Neutrophil (primary cell): ENCODE measurements at regions not wholly inside any gene's neighbourhood (a gene's known extent, or its start where the extent isn't known, plus 50 kb on each side); places are given as distances from the start of the nearest gene placed in this dataset.

Source experiments
- H3K27ac ChIP-seq: fragments of 200-600 bp; sonication (generic); 2 replicates; pipeline ENCODE4 v1.5.1; 2016; ENCODE audit warnings: mild to moderate bottlenecking, moderate library complexity
- H3K27me3 ChIP-seq: fragments of 200-600 bp; sonication (generic); 2 replicates; pipeline ENCODE4 v1.6.0; 2016; ENCODE audit warnings: mild to moderate bottlenecking
- H3K36me3 ChIP-seq: fragments of 200-600 bp; sonication (generic); 2 replicates; pipeline ENCODE4 v1.5.1; 2017
- H3K4me1 ChIP-seq, 2 experiments: fragments of 200-600 bp in 1 of 2; sonication (generic) in 1 of 2; 1 replicate in 1 of 2; 2 replicates in 1 of 2; pipeline versions ENCODE4 v1.5.1 to v1.6.1; 2013 to 2016; ENCODE audit warnings: low read depth in 1 of 2, low read length in 1 of 2, mild to moderate bottlenecking in 1 of 2, moderate library complexity in 1 of 2; ENCODE audit not compliant: control insufficient read depth in 1 of 2, insufficient read depth in 1 of 2
- H3K4me3 ChIP-seq, 2 experiments: fragments of 200-600 bp in 1 of 2; sonication (generic) in 1 of 2; 1 replicate in 1 of 2; 2 replicates in 1 of 2; pipeline ENCODE4 v1.5.1; 2013 to 2016; ENCODE audit warnings: low read depth in 1 of 2, low read length in 1 of 2, mild to moderate bottlenecking in 1 of 2, moderate library complexity in 1 of 2
- H3K9me3 ChIP-seq: fragments of 200-600 bp; sonication (generic); 2 replicates; pipeline ENCODE4 v1.5.1; 2016
- CTCF ChIP-seq: fragments of 200-600 bp; sonication (generic); IDR thresholded peaks from 2 replicates; pipeline ENCODE4 v1.5.1; 2016; ENCODE audit warnings: antibody characterized with exemption

- no peaks in the 10 kb centered on the region for H3K9me3 ChIP-seq
- H3K27ac ChIP-seq, result no peak overlapping the region
- no peak overlapping the region for H3K4me3 ChIP-seq
- H3K4me1 ChIP-seq, result no peaks in the 10 kb centered on the region
- no peaks in the 10 kb centered on the region for H3K27me3 ChIP-seq
- no peaks in the 10 kb centered on the region for H3K36me3 ChIP-seq
- no peak for TF ChIP-seq CTCF
Measured at GRCh38 chr16:10309271-10309932, 76.5 kb upstream of the ATF7IP2 start.

- no peak overlapping the region for H3K27ac ChIP-seq
- no peaks in the 10 kb centered on the region for H3K9me3 ChIP-seq
- no peak overlapping the region for H3K4me3 ChIP-seq
- no peaks in the 10 kb centered on the region for H3K4me1 ChIP-seq
- no peaks in the 10 kb centered on the region for H3K27me3 ChIP-seq
- no peak for TF ChIP-seq CTCF
- H3K36me3 ChIP-seq, result no peaks in the 10 kb centered on the region
Measured at GRCh38 chr16:10312008-10312407, 73.9 kb upstream of the ATF7IP2 start.

- no peaks in the 10 kb centered on the region for H3K27me3 ChIP-seq
- no peak overlapping the region for H3K4me3 ChIP-seq
- H3K4me1 ChIP-seq, result no peaks in the 10 kb centered on the region
- no peak overlapping the region for H3K27ac ChIP-seq
- H3K36me3 ChIP-seq, result no peaks in the 10 kb centered on the region
- TF ChIP-seq CTCF, result no peak
- no peaks in the 10 kb centered on the region for H3K9me3 ChIP-seq
Measured at GRCh38 chr16:10312784-10313724, 72.8 kb upstream of the ATF7IP2 start.

- no peaks in the 10 kb centered on the region for H3K27me3 ChIP-seq
- no peaks in the 10 kb centered on the region for H3K36me3 ChIP-seq
- TF ChIP-seq CTCF, result no peak
- H3K9me3 ChIP-seq, result no peaks in the 10 kb centered on the region
- H3K4me1 ChIP-seq, result no peaks in the 10 kb centered on the region
- H3K4me3 ChIP-seq, result no peak overlapping the region
- no peak overlapping the region for H3K27ac ChIP-seq
Measured at GRCh38 chr16:10314317-10314716, 71.5 kb upstream of the ATF7IP2 start.

GRCh38 chr16:10314811-10315210 lies 71.0 kb upstream of the ATF7IP2 start:
- no peaks in the 10 kb centered on the region for H3K36me3 ChIP-seq
- H3K27me3 ChIP-seq, result no peaks in the 10 kb centered on the region
- TF ChIP-seq CTCF, result no peak
- H3K9me3 ChIP-seq, result no peaks in the 10 kb centered on the region
- H3K27ac ChIP-seq, result no peak overlapping the region
- H3K4me1 ChIP-seq, result no peaks in the 10 kb centered on the region
- H3K4me3 ChIP-seq, result no peak overlapping the region
